GM19328 (cell line): ENCODE measurements at regions not wholly inside any gene's neighbourhood (a gene's known extent, or its start where the extent isn't known, plus 50 kb on each side); places are given as distances from the start of the nearest gene placed in this dataset.

Source experiments
- ATAC-seq: cut with Tn5 transposase; IDR thresholded peaks from one replicate; pipeline ENCODE4 v1.9.1; 2021; ENCODE audit warnings: mild to moderate bottlenecking, moderate library complexity; ENCODE audit not compliant: unreplicated experiment

DNA sequence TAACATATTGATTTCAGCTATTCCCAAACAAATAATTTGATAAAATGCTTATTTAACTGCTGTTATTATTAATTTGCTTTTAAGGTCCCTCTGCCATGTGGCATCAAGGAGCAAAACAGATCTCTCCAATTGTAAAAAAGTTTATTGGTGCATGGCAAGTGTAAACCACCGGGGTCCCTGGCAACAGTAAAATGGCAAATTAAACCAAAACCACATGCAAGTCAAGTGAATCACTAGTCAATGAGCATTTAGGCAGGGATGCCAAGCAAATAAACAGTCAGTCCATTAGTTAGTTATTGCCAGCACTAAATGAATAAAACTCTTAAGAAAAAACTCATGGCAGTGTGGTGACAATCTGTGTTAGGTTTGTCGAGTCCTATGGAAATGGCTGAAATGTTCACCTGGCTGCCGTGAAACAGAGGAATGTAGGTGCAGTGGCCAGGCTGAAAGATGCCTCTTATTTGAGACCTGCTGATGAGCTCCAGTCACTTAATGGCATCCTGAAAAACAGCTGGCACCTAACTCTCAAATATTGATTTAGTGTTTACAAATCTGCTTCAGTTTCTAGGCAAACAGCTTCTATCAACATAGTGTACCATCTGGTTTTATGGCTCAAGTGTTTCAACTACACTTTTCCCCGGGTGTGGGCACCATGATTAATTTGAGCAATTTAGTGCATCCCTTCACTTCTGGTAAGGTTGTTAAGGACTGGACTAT, 296.5 kb upstream of the ITGA1 start:
- ATAC-seq = no peak

DNA sequence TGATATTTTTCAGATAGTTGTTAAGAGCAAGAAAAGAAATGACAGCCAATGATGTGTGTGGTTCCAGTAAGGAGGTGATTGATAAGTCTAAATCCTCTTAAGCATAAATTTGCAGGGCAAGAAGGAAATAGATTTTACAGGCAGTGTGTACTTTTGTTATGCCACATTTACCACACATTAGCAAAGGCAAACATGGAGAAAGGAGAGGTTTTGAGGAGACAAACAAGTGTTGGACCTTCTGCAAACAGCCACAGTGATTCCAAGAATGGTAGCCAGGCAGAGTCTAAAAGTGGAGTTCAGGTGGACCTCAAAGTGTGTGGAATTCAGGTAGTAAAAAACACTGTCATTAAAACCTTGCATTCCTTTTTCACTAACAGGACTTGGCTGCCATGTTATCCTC, 295.9 kb upstream of the ITGA1 start:
- ATAC-seq = no peak

DNA sequence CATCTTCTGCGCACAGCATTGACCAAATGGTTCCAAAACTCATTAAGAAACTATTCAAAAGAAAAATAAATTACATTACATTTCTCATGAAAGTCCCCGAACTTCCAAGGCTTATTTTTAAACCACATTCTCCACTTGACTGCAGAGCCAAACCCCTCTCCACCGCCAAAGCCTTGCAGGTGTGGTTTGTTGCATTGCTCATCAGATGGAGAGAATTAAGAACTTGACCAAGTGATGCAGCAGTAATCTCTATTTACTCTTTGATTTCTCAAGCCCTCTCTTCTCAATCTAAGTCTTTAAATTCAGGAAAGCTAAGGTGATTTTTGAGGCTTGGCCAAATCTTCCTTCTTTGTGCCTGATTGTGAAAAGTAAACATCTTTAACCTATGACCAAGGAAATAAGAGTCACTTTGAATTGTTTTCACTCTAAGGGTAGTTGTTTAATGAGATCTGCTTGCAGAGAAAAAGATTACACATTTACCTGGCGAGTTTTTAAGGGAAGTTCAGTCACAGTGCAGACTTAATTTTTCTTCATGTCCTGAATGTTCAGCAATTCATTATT, 290.5 kb upstream of the ITGA1 start:
- no peak for ATAC-seq

DNA sequence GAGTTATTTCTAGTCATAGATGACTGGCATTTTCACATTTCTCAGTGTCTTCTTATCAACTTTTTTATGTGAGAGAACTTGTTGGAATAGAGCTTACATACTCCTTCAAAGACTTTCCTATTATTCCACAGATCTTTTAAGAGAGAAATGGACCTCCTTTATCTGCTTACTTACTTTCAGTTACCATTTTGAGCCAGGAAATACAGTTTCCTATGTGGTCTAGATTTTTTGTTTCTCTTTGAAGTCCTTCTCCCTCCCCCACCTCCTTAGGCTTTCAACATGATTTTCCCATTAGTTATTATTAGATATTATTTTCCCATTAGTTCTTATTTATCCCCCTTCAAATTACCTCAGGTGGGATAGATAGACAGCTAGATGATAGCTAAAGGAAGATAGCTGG, 289.1 kb upstream of the ITGA1 start:
- ATAC-seq = no peak

DNA sequence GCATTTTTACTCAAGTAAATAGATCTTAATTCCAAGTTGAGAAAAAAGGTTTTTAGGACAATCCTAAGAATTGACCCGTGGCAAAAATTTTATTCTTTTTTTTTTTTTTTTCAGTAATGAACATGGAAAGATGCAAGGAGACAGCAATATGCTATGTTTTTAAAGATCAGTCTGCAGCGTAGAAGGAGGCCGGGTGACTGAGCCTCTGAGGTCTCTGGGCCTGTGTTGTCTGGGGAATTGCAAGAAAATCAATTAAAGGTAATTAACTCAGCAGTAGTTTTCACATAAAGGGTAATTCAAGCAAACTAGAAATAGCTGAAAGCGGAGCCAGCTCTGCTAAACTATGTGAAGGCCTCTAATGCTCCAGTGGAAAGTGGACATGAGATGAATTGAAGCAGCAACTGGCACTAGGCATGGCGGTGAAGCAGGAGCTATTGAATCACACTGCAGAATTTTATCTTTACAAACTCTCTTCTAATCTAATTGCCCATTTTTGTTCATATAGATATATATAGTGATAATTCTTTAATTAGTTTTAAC, 285.2 kb upstream of the ITGA1 start:
- ATAC-seq = no peak

DNA sequence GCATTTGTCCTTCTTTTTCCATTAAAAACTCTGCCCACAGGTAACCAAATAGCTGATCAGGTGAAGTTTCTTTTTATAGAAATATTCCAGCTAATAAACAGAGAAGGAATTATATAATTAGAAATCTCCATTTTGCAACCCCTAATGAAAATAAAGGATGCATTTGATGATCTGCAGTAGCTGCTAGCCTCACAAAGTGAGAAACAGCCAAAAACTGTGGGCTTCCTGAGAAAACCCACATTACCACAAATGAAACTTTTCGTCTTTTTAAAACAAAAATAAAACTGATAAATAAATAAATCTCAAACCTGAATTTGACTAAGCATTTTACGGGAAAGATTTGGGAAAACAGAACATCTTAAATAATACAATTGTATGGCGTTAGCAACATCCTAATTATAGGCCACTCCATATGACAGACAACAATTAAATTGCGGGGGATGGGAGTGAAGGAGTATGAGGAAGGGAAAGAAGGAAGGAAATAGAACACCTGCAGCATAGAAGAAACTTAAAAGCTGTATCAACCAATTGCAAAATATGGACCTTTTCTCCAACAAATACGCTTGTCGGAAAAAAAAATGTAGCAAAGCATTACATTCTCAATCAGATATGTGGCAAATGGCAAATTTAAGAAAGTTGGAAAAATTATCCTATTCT, 283.0 kb upstream of the ITGA1 start:
- ATAC-seq = no peak

DNA sequence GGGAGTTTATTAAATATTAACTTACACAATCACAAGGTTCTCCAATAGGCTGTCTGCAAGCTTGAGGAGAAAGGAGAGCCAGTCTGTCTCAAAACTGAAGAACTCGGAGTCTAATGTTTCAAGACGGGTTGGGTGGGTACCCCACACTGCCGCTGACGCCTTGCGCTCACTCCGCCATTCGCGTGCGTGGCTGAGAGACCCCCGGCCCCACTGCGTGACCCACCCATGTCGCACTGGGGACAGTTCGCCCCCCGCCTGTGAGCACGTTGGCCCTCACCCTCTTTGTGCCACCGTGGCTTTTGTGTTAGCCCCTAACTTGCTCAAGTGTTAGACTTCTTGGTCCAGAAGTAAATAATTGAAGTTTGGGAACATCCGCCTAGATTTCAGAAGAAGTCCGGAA, 270.0 kb upstream of the ITGA1 start:
- ATAC-seq = no peak

DNA sequence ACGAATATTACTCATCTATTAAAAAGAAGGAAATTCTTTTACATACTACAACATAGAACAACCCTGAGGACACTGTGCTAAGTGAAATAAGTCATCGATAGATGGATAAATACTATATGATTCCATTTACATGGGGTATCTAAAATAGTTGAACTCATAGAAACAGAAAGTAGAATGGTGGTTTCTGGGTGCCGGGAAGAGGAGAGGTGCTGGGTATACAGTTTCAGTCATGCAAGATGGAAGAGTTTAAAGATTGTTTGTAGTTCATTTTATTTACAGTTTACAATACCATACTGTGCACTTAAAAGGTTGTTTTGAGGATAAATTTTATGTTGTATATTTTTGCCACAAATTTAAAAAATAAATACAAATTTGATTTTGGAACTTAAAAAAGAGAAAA, 267.5 kb upstream of the ITGA1 start:
- no peak for ATAC-seq

DNA sequence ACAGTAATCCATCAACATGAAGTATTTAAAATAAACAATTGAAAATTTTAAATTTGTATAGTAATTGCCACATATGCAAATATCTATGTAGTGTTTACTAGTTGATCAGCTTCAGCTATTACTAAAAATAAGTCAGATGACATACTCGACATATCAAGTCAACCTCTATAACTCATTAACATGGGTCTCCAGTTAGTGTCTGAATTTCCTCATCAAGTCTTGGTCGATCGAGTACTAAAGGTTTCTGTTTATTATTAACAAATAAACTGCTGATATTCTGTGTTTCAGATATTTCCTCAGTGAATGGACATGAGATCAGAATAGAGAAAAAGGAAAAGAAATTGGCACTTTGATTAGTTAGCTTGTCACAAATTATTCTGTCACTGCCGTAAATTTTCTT, 266.5 kb upstream of the ITGA1 start:
- no peak for ATAC-seq

DNA sequence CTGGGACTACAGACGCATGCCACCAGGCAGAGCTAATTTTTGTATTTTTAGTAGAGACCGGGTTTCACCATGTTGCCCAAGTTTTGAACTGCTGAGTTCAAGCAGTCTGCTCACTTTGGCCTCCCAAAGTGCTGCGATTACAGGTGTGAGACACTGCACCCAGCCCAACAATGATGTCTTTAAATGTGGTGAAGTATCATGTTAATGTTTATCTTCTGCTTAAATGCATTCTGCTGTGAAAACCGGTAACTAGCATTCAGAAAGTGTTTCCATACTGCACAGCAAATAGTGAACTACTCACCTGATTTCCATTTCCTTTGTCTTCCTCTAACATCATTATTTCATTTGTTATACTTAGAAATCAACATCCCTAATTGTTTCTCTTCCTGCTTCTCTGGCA, 264.0 kb upstream of the ITGA1 start:
- ATAC-seq = no peak

DNA sequence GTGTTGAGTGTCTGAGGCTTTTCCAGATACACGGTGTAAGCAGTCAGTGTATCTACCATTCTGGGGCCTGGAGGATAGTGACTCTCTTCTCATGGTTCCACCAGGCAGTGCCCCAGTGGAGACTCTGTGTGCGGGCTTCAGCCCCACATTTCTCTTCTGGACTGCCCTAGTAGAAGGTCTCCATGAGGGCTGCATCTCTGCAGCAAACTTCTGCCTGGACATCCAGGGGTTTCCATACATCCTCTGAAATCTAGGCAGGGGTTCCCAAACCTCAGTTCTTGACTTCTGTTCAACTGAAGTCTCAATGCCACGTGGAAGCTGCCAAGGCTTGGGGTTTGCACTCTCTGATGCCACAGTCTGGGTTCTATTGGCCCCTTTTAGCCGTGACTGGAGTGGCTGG, 256.6 kb upstream of the ITGA1 start:
- ATAC-seq = no peak

DNA sequence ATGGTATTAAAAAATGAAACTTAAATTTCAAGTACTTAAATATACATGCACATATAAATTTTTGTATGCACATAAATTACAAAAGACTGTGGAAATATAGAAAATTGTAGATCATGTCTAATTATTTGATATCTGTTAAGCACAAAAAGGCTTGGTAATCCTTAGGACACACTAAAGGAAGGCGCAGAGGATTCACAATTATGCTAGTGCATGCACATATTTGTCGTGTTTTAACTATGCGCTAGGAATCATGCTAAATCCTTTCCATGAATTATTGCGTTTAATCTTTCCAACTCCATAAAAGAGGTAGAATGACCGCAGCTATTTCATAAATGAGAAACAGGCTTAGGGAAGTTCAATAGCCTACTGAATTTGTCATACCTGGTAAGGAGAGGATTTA, 244.1 kb upstream of the ITGA1 start:
- no peak for ATAC-seq

DNA sequence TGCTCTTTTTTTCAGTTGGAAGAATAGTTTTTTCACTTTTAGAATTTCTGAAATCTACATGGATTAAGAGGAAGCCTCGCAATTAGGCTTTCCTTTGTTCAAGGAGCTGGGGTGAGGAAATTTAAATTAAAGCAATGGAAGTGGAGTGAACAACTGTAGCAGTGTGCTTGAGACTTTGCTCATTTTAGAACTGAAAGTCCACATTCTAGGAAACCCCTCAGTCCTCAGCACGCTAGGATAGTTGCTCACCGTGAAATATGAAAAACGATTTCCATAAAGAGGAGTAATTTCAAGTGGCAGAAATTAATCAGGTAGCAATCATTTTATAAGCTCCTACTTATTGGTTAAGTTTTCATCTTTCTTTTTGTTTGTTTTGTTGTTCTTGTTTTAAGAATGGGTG, 243.0 kb upstream of the ITGA1 start:
- ATAC-seq = no peak

DNA sequence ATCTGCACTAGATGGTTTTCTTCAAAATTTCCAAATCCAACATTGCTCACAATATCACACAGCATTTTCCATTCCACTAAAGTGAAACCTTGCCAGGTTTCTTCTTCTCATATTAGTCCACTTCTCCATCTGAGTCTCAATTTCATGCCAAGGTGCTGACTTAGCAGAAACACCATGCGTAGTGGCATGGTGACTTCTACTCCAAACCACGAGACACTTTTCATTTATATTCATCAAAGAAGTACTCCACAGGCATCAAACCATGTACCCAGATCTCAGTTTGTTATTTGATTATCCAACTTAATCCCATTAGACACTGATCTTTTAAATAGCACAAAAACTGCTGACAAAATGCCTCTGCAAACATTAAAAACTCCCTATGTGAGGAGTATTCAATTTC, 233.4 kb upstream of the ITGA1 start:
- ATAC-seq = no peak

DNA sequence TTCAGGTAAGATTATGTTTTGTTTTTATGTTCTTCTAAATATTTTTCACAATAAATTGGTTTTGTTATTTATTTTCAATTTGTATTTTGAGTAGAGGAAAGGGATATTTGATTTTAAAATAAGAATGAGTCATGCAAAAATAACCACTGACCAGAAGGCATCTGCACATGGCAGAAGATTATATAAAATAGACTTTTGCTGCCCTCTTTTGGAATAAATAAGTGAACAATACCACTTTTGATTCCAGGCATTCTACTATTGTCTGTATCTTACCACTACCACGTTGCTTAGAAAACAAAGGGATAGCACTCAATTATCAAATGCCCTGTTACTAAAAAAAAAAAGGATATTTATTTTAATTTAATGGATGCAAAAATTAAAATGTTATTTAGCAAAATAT, 227.3 kb upstream of the ITGA1 start:
- no peak for ATAC-seq

DNA sequence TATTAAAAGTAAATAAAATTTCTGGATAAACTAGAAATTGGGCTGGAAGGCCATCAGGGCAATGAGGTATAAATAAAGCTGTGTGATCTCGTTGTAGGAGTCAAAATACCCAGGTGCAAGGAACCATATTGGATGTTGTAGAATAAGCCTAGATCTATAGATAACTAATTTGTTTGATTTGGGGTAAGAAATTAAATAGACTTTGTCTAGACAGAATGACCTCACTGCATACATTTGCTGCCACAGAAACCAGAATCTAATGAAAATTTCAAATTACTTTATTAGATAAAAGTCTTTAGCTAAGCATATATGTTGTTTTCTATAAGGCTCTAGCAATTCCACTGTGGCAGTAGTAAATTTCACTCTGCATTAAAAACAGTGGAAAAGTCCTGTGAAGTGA, 225.2 kb upstream of the ITGA1 start:
- no peak for ATAC-seq

DNA sequence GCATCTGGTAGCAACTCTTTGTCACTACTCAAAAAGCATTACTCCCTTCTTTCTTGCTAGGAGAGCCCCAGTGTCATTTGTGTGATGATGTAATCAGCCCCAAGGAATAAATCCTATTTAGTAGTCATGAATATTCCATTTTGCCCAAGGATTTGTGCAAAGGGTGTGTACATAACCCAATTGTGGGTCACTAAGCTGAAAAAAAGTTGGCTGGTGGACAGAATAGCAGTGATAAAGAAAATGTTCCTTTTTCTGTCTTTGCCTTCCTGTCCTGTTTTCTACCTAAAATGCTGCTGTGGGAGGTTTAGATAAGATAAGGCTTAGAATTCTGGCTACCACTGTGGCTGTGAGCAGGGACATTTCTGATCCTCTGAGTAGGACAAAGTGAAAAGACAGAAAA, 223.1 kb upstream of the ITGA1 start:
- ATAC-seq = no peak

DNA sequence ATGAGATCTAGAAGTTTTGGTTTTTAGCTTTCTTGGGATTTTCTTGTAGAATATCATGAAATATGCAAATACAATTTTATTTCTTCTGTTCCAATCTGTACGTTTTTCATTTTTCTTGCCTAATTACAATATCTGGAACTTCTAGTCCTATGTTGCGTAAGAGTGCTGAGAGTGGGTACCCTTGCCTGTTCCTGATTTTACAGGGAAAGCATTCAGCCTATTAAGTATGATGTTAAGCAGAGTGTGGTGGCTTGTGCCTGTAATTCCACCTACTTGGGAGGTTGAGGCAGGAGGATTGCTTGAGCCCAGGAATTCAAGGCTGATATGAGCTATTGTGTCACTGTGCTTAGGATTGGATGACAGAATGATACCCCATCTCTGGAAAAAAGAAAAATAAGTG, 210.2 kb upstream of the ITGA1 start:
- ATAC-seq = no peak

DNA sequence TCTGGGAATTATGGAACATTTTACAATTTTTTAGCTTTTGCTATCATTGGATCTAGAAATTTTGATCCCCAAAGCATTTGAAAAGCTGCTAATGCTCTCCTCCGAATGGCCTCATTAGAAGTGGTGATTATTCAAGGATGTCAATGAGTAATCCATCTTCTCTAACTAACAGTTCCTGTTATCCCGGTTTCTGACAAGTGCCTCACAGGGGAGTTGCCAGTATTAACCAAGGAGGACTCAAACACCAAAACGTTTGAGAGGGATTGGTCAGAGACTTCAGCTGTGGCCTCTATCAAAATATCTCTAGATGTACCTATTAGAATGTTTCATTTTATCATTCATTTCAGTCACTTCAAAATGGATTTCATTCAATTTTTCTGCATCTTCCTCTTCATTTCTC, 208.3 kb upstream of the ITGA1 start:
- ATAC-seq = no peak

DNA sequence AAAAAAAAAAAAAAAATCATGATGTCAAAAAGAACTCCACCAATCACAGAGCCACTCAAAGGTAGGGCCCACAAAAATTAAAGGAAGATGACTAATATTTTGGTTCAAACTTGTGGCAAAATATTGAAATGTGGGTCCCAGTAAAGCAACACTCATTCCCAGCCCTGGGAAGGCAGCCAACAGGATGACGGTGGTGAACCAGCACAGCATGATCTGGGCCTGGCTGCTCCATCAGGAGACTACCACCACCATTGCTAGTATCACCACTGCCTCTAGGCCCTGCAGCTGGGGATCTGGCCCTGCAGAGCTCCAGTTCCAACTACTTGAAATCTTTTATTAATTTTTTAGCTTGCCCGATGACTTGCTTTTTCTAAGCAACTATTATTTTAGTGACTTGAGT, 206.8 kb upstream of the ITGA1 start:
- no peak for ATAC-seq

DNA sequence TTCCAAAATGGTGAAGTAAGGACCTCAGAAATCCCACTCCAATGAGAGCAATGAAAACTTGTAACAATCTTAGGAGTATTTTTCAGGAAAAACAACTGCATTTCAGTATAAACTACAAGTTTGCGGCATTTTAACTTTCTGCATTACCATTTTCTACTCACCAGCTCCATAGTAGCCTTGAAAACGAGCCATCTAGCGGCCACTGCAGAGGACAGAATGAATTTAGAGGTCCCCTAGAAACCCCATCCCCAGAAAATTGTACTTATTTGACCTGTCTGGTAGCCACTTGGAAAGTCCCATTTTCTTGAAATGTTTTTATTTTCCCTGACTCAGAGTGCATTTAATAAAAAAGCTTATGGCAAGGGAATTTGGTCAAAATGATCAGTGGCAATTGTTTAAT, 205.4 kb upstream of the ITGA1 start:
- ATAC-seq = no peak

DNA sequence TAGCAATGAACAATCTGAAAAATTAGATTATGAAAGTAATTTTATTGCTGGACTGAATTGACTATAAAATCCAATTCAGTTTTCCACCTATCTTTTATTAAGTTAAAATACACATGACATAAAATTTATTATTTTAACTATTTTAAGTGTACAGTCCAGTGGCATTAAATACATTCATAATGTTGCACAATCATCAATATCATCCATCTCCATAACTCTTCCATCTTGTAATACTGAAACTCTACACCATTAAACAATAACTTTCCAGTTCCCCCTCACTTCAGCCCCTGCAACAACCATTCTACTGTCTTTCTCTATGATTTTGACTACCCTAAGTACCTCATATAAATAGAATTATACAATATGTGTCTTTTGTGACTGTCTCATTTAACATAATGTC, 200.6 kb upstream of the ITGA1 start:
- ATAC-seq = no peak
